IMR-90 (cell line): ENCODE measurements at regions not wholly inside any gene's neighbourhood (a gene's known extent, or its start where the extent isn't known, plus 50 kb on each side); places are given as distances from the start of the nearest gene placed in this dataset.

ENCODE experiments used
- ATAC-seq: fragments of 200-7000 bp; cut with Tn5 transposase; 2 replicates; pipeline ENCODE4 v1.9.1; 2020; ENCODE audit warnings: low read depth, mild to moderate bottlenecking, moderate library complexity
- BruUV-seq: library from RNA; stranded (reverse); fragments of 400-500 nt; replicated peaks from 2 replicates; lab custom pipeline; 2021; lab: Mats Ljungman, UMichigan
- CTCF ChIA-PET: fragments of 300-600 bp; formaldehyde crosslinking; extraction: SDS; loops from one replicate; lab custom pipeline; 2021; ENCODE audit warnings: antibody characterized with exemption; lab: Yijun Ruan, JAX
- POLR2A ChIA-PET: fragments of 300-600 bp; sonication (Branson Sonifier 250); formaldehyde crosslinking; loops from one replicate; lab custom pipeline; 2022; ENCODE audit warnings: antibody characterized with exemption; ENCODE audit not compliant: unreplicated experiment; lab: Charles Lee
- DNase-seq: peaks from one replicate; pipeline ENCODE4 v3.0.0; 2013
- H2AFZ ChIP-seq: replicated peaks from 2 replicates; pipeline ENCODE3; 2013; ENCODE audit warnings: low read length, mild to moderate bottlenecking; ENCODE audit not compliant: poor library complexity
- H2AK5ac ChIP-seq: 2 replicates; pipeline ENCODE4 v1.6.1; 2013; ENCODE audit warnings: low read depth, low read length, inconsistent platforms
- H2AK9ac ChIP-seq: replicated peaks from 2 replicates; pipeline ENCODE3; 2013; ENCODE audit warnings: mild to moderate bottlenecking, low read depth, low read length, moderate library complexity; ENCODE audit not compliant: poor library complexity
- H2BK120ac ChIP-seq: 2 replicates; pipeline ENCODE4 v1.6.1; 2013; ENCODE audit warnings: low read depth, low read length, inconsistent platforms
- H2BK15ac ChIP-seq: 3 replicates; pipeline ENCODE4 v1.6.1; 2013; ENCODE audit warnings: low read depth, low read length, inconsistent platforms
- H2BK20ac ChIP-seq: 2 replicates; pipeline ENCODE4 v1.6.1; 2013; ENCODE audit warnings: low read depth, mild to moderate bottlenecking, inconsistent platforms, low read length, moderate library complexity
- H2BK5ac ChIP-seq: 2 replicates; pipeline ENCODE4 v1.6.1; 2013; ENCODE audit warnings: mild to moderate bottlenecking, low read depth, low read length, inconsistent platforms; ENCODE audit not compliant: poor library complexity, severe bottlenecking
- H3K14ac ChIP-seq: replicated peaks from 2 replicates; pipeline ENCODE4 v1.6.1; 2013; ENCODE audit warnings: low read depth, low read length, inconsistent platforms
- H3K18ac ChIP-seq: 2 replicates; pipeline ENCODE4 v1.6.1; 2013; ENCODE audit warnings: low read depth, low read length, control low read depth
- H3K23ac ChIP-seq: 2 replicates; pipeline ENCODE4 v1.6.1; 2013; ENCODE audit warnings: low read depth, low read length, inconsistent platforms
- H3K27ac ChIP-seq: 2 replicates; pipeline ENCODE4 v1.5.1; 2013; ENCODE audit warnings: mild to moderate bottlenecking, control low read depth, low read length; ENCODE audit not compliant: insufficient read depth
- H3K27me3 ChIP-seq: 2 replicates; pipeline ENCODE4 v1.6.1; 2013; ENCODE audit warnings: low read length; ENCODE audit not compliant: control insufficient read depth, insufficient read depth
- H3K36me3 ChIP-seq: 2 replicates; pipeline ENCODE4 v1.6.1; 2013; ENCODE audit warnings: low read length, mixed read lengths; ENCODE audit not compliant: control insufficient read depth, insufficient read depth
- H3K4ac ChIP-seq: 2 replicates; pipeline ENCODE4 v1.6.1; 2013; ENCODE audit warnings: low read depth, low read length, inconsistent platforms
- H3K4me1 ChIP-seq: 2 replicates; pipeline ENCODE4 v1.6.1; 2013; ENCODE audit warnings: low read length, mixed read lengths; ENCODE audit not compliant: control insufficient read depth, insufficient read depth
- H3K4me2 ChIP-seq: 2 replicates; pipeline ENCODE4 v1.6.1; 2013; ENCODE audit warnings: low read depth, mild to moderate bottlenecking, control low read depth, low read length, moderate library complexity
- H3K4me3 ChIP-seq: 2 replicates; pipeline ENCODE4 v1.5.1; 2013; ENCODE audit warnings: low read depth, mild to moderate bottlenecking, control low read depth, low read length, moderate library complexity; ENCODE audit not compliant: insufficient read depth
- H3K56ac ChIP-seq: 2 replicates; pipeline ENCODE4 v1.6.1; 2013; ENCODE audit warnings: low read length, inconsistent platforms; ENCODE audit not compliant: insufficient read depth; ENCODE audit errors: extremely low read depth
- H3K79me1 ChIP-seq, 2 experiments: 2 replicates each; pipeline ENCODE4 v1.6.1; 2013; ENCODE audit warnings: low read length in 2 of 2, inconsistent platforms in 1 of 2, low read depth in 1 of 2
- H3K9ac ChIP-seq: 2 replicates; pipeline ENCODE4 v1.6.1; 2013; ENCODE audit warnings: low read depth, low read length, control low read depth
- H3K9me1 ChIP-seq: 2 replicates; pipeline ENCODE4 v1.6.1; 2013; ENCODE audit warnings: low read length, inconsistent platforms; ENCODE audit not compliant: insufficient read depth
- H3K9me3 ChIP-seq: 2 replicates; pipeline ENCODE4 v1.6.1; 2013; ENCODE audit warnings: low read length; ENCODE audit not compliant: control insufficient read depth, insufficient read depth
- H4K20me1 ChIP-seq: 2 replicates; pipeline ENCODE4 v1.6.1; 2013; ENCODE audit warnings: low read length, inconsistent platforms; ENCODE audit not compliant: insufficient read depth
- H4K5ac ChIP-seq: 2 replicates; pipeline ENCODE4 v1.6.1; 2013; ENCODE audit warnings: mild to moderate bottlenecking, low read depth, low read length, control low read depth
- H4K8ac ChIP-seq, 2 experiments: 2 replicates each; pipeline ENCODE4 v1.6.1; 2013; ENCODE audit warnings: low read depth in 2 of 2, low read length in 2 of 2, control low read depth in 1 of 2, inconsistent platforms in 1 of 2
- H4K91ac ChIP-seq: 2 replicates; pipeline ENCODE4 v1.6.1; 2013; ENCODE audit warnings: low read depth, low read length, inconsistent platforms; ENCODE audit not compliant: insufficient read depth
- ELK1 ChIP-seq: fragments of 150-350 bp; IDR thresholded peaks from 2 replicates; pipeline ENCODE4 v1.6.1; 2016; ENCODE audit warnings: low read depth, mild to moderate bottlenecking, low read length, moderate library complexity, borderline replicate concordance
- MXI1 ChIP-seq: IDR thresholded peaks from 2 replicates; pipeline ENCODE4 v1.6.1; 2012; ENCODE audit warnings: low read depth, mild to moderate bottlenecking, low read length, moderate library complexity, borderline replicate concordance
- NFE2L2 ChIP-seq: fragments of 150-350 bp; IDR thresholded peaks from 2 replicates; pipeline ENCODE4 v1.6.1; 2016; ENCODE audit warnings: low read depth, mild to moderate bottlenecking, low read length
- SMC3 ChIP-seq: fragments of 150-350 bp; IDR thresholded peaks from 2 replicates; pipeline ENCODE4 v1.6.1; 2016; ENCODE audit warnings: low read depth, mild to moderate bottlenecking, antibody characterized with exemption, low read length, moderate library complexity
- WGBS, 2 experiments: methylation state at CpG; one replicate each; pipeline versions ENCODE4 v1.1.5 to v1.1.7; 2013; ENCODE audit warnings: missing lambda C conversion rate in 2 of 2; ENCODE audit not compliant: insufficient read length in 1 of 2; ENCODE audit errors: extremely low coverage in 2 of 2; 5-methylcytosine and 5-hydroxymethylcytosine counted together
- dilution Hi-C: fragments of 300-500 bp; cut with HindIII; formaldehyde crosslinking; loops from one replicate; pipeline ENCODE4 v1.14.3; 2018; ENCODE audit warnings: low sequenced_read_pairs; ENCODE audit not compliant: unreplicated experiment
- in situ Hi-C: fragments of 300-500 bp; cut with MboI; formaldehyde crosslinking; loops from 3 replicates; pipeline ENCODE4 v1.14.3; 2019; ENCODE audit warnings: low sequenced_read_pairs, inconsistent platforms, mixed read lengths
- intact Hi-C: fragments of 100-400 bp; cut with micrococcal nuclease; formaldehyde crosslinking; loops from 2 replicates; pipeline ENCODE4 v1.10.0; 2022
- TF ChIP-seq, protein P1 (sequence below): fragments of 150-350 bp; IDR thresholded peaks from 2 replicates; pipeline ENCODE4 v1.6.1; 2017; ENCODE audit warnings: mild to moderate bottlenecking, antibody characterized with exemption, low read length, low read depth

DNA sequence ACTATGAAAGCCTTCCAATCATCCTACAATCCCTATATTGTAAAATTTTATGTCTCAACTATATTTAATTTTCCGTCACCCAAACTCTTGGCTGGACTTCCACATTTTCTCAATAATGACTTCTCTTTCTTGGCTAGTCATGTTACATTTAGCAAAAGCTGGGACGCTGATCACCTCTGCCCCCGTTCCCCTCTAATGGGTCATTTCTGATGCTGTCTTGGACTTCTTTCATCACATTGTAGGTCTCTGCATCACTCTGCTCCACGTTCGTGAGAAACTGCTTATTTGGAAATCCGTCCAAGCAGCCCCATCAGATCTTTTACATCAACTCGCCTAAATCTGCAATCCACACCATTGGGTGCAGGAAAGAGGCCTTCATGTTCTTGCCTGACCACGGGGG is 203.8 kb downstream of the MYLK4 start:
- Histone ChIP-seq H3K27me3 (peaks cover 29% of the 10 kb centered on the region), H4K20me1 (no peaks in the 10 kb centered on the region), H3K9me3 (peaks cover 7% of the 10 kb centered on the region), H3K18ac (no peak overlapping the region), H3K4me1 (peaks cover 9% of the 10 kb centered on the region), H3K9me1 (peaks cover 6% of the 10 kb centered on the region; the same call in 1 of the 2 replicates), H2BK15ac (no peak overlapping the region), H2AK9ac (no peak overlapping the region), H4K91ac (no peak overlapping the region), H3K27ac (no peak overlapping the region), H2AFZ (no peak overlapping the region), H4K8ac (no peak overlapping the region), H3K14ac (no peak overlapping the region; the same call in 1 of the 2 replicates), H3K9ac (no peak overlapping the region), H3K23ac (no peak overlapping the region), H4K5ac (no peak overlapping the region), H3K79me1 (no peaks in the 10 kb centered on the region), H2BK5ac (no peak overlapping the region), H3K36me3 (no peaks in the 10 kb centered on the region), H3K4me3 (no peak overlapping the region), H2AK5ac (no peak overlapping the region), H3K4me2 (no peak overlapping the region), H3K56ac (no peak overlapping the region), H2BK20ac (no peak overlapping the region), H3K4ac (no peak overlapping the region), H2BK120ac (no peak overlapping the region)
- in situ Hi-C loops, result no loop called here
- no peak for DNase-seq
- TF ChIP-seq, protein P1, sequence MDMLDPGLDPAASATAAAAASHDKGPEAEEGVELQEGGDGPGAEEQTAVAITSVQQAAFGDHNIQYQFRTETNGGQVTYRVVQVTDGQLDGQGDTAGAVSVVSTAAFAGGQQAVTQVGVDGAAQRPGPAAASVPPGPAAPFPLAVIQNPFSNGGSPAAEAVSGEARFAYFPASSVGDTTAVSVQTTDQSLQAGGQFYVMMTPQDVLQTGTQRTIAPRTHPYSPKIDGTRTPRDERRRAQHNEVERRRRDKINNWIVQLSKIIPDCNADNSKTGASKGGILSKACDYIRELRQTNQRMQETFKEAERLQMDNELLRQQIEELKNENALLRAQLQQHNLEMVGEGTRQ, result no peak
- no peak for TF ChIP-seq NFE2L2
- TF ChIP-seq SMC3, result no peak
- TF ChIP-seq ELK1, result no peak
- no peak for TF ChIP-seq MXI1
- dilution Hi-C loops, result no loop called here
- intact Hi-C loops, result no loop called here
- BruUV-seq, result no TSS peak
- ATAC-seq, result no peak
- POLR2A ChIA-PET, result no interaction called here
- WGBS, 2 experiments, result 86% methylated on average over 2 of the region's 8 CpGs; no CpG with 5 or more reads in 1 of the 2 experiments
- CTCF ChIA-PET, result no interaction called here
